ENCODE measurements at regions not wholly inside any gene's neighbourhood (a gene's known extent, or its start where the extent isn't known, plus 50 kb on each side); places are given as distances from the start of the nearest gene placed in this dataset.

GRCh38 chr10:47238331-47239095 is 61.5 kb upstream of the GDF10 start:
- no peak overlapping the region for H3K27ac ChIP-seq
- WGBS, 5 donors: 76 to 94% (median 88%) methylated on average over 7 of the region's 7 CpGs
- intact Hi-C loops (cut with DNase I; ENCODE audit: low total_unique reads): no loop called here
- no peaks in the 10 kb centered on the region for H3K4me1 ChIP-seq
- H3K27me3 ChIP-seq (replicated peaks in 1 of 7): no peaks in the 10 kb centered on the region
- peaks cover 0 to 8% (median 2%) of the 10 kb centered on the region in 8 donors for H3K9me3 ChIP-seq
- peak; percentile 25 for DNase-seq
- no peaks in the 10 kb centered on the region for H3K36me3 ChIP-seq
- H3K4me3 ChIP-seq: no peak overlapping the region
- TF ChIP-seq POLR2A (IDR thresholded peaks at IDR 0.05): no peak

- intact Hi-C loops (cut with DNase I; ENCODE audit: low total_unique reads): no loop called here
- no peak for TF ChIP-seq CTCF (IDR thresholded peaks at IDR 0.05 in 8 of 11, conservative IDR thresholded peaks at IDR 0.05 in 3 of 11)
- no peak for TF ChIP-seq POLR2AphosphoS5 (IDR thresholded peaks at IDR 0.05)
- TF ChIP-seq POLR2A (IDR thresholded peaks at IDR 0.05): no peak
- Histone ChIP-seq H3K4me1 (no peaks in the 10 kb centered on the region), H3K27me3 (replicated peaks in 1 of 7) (no peaks in the 10 kb centered on the region), H3K4me3 (no peak overlapping the region), H3K36me3 (no peaks in the 10 kb centered on the region), H3K9me3 (peaks cover 0 to 8% (median 2%) of the 10 kb centered on the region in 8 donors), H3K27ac (no peak overlapping the region)
- peak; percentile 20 for DNase-seq
- 56 to 66% (median 61%) methylated on average over 3 of the region's 3 CpGs for WGBS, 5 donors
These were observed 60.8 kb upstream of the GDF10 start for GRCh38 chr10:47239211-47239610.

- peaks cover 0 to 8% (median 2%) of the 10 kb centered on the region in 8 donors for H3K9me3 ChIP-seq
- H3K36me3 ChIP-seq: no peaks in the 10 kb centered on the region
- no peaks in the 10 kb centered on the region for H3K4me1 ChIP-seq
- no peaks in the 10 kb centered on the region for H3K27me3 ChIP-seq (replicated peaks in 1 of 7)
- intact Hi-C loops (cut with DNase I; ENCODE audit: low total_unique reads): no loop called here
- TF ChIP-seq CTCF (IDR thresholded peaks at IDR 0.05 in 8 of 11, conservative IDR thresholded peaks at IDR 0.05 in 3 of 11): no peak
- no peak for TF ChIP-seq POLR2AphosphoS5 (IDR thresholded peaks at IDR 0.05)
- TF ChIP-seq POLR2A (IDR thresholded peaks at IDR 0.05): no peak
- no peak overlapping the region for H3K4me3 ChIP-seq
- no peak overlapping the region for H3K27ac ChIP-seq
- 71 to 96% (median 93%) methylated on average over 1 of the region's 1 CpG for WGBS, 5 donors
- peak; percentile 47 for DNase-seq
These were observed 59.8 kb upstream of the GDF10 start for GRCh38 chr10:47240173-47240572.

- TF ChIP-seq POLR2A (IDR thresholded peaks at IDR 0.05): no peak
- no peak for TF ChIP-seq CTCF (IDR thresholded peaks at IDR 0.05 in 8 of 11, conservative IDR thresholded peaks at IDR 0.05 in 3 of 11)
- TF ChIP-seq POLR2AphosphoS5 (IDR thresholded peaks at IDR 0.05): no peak
- no peak overlapping the region for H3K4me3 ChIP-seq
- DNase-seq: peak; percentile 14
- H3K9me3 ChIP-seq: peaks cover 0 to 8% (median 2%) of the 10 kb centered on the region in 8 donors
- WGBS, 5 donors: 78 to 88% (median 79%) methylated on average over 2 of the region's 2 CpGs
- H3K36me3 ChIP-seq: no peaks in the 10 kb centered on the region
- H3K27ac ChIP-seq: no peak overlapping the region
- intact Hi-C loops (cut with DNase I; ENCODE audit: low total_unique reads): no loop called here
- no peaks in the 10 kb centered on the region for H3K4me1 ChIP-seq
- no peaks in the 10 kb centered on the region for H3K27me3 ChIP-seq (replicated peaks in 1 of 7)
These were observed 58.7 kb upstream of the GDF10 start for GRCh38 chr10:47241256-47241655.

All from spleen (tissue), 11 donors.